Activated CD8-positive, alpha-beta T cell treated with anti-CD3 and anti-CD28 coated beads for 36 hours (primary cell): ENCODE measurements at regions not wholly inside any gene's neighbourhood (a gene's known extent, or its start where the extent isn't known, plus 50 kb on each side); places are given as distances from the start of the nearest gene placed in this dataset.

Source experiments
- ATAC-seq: fragments of 200-7000 bp; cut with Tn5 transposase; one replicate; pipeline ENCODE4 v1.10.0; 2021; ENCODE audit warnings: mild to moderate bottlenecking, moderate library complexity
- CTCF ChIA-PET: fragments of 350-600 bp; sonication (Branson Sonifier 250); formaldehyde crosslinking; loops from one replicate; lab custom pipeline; 2021; ENCODE audit warnings: antibody characterized with exemption; lab: Charles Lee
- POLR2A ChIA-PET: fragments of 350-600 bp; sonication (Branson Sonifier 250); formaldehyde crosslinking; loops from one replicate; lab custom pipeline; 2021; ENCODE audit warnings: antibody characterized with exemption; lab: Charles Lee
- DNase-seq: peaks from one replicate; pipeline ENCODE4 v3.0.0-alpha.2; 2020
- H3K27ac Mint-ChIP-seq: one replicate; pipeline ENCODE4 v1.8.0; 2021; ENCODE audit warnings: mild to moderate bottlenecking, mixed read lengths
- H3K27me3 Mint-ChIP-seq: one replicate; pipeline ENCODE4 v1.8.0; 2021; ENCODE audit warnings: mixed read lengths
- H3K36me3 Mint-ChIP-seq: one replicate; pipeline ENCODE4 v1.8.0; 2021; ENCODE audit warnings: low read depth, mixed read lengths
- H3K4me1 Mint-ChIP-seq: one replicate; pipeline ENCODE4 v1.8.0; 2021; ENCODE audit warnings: low read depth, mixed read lengths
- H3K4me3 Mint-ChIP-seq: one replicate; pipeline ENCODE4 v1.8.0; 2021; ENCODE audit warnings: mild to moderate bottlenecking, moderate library complexity, mixed read lengths
- H3K9me3 Mint-ChIP-seq: one replicate; pipeline ENCODE4 v1.8.0; 2021; ENCODE audit warnings: mixed read lengths
- intact Hi-C: fragments of 100-400 bp; cut with micrococcal nuclease; formaldehyde crosslinking; loops from one replicate; pipeline ENCODE4 v1.10.0; 2022
- TF ChIP-seq, protein P1 (sequence below): fragments of 200-600 bp; IDR thresholded peaks from one replicate; pipeline ENCODE4 v1.8.0; 2022; ENCODE audit warnings: antibody characterized with exemption, mild to moderate bottlenecking

GRCh38 chr15:85858586-85859375, 64.1 kb upstream of the KLHL25 start:
- ChIA-PET POLR2A (no interaction called here), CTCF (interaction anchor here (0.8 to 2.0 kb wide), 15 partner anchors 8 to 234 kb away, joined by 3 to 6 read pairs (median 4); no protein-coding TSS in a partner anchor)
- DNase-seq (peak; percentile 83), ATAC-seq (peak; percentile 95)
- peaks cover 4% of the 10 kb centered on the region for H3K4me1 Mint-ChIP-seq
- no peaks in the 10 kb centered on the region for H3K9me3 Mint-ChIP-seq
- intact Hi-C loops, result no loop called here
- H3K36me3 Mint-ChIP-seq, result no peaks in the 10 kb centered on the region
- H3K27ac Mint-ChIP-seq, result no peak overlapping the region
- H3K4me3 Mint-ChIP-seq, result peak overlapping the region; percentile 31
- TF ChIP-seq, protein P1, sequence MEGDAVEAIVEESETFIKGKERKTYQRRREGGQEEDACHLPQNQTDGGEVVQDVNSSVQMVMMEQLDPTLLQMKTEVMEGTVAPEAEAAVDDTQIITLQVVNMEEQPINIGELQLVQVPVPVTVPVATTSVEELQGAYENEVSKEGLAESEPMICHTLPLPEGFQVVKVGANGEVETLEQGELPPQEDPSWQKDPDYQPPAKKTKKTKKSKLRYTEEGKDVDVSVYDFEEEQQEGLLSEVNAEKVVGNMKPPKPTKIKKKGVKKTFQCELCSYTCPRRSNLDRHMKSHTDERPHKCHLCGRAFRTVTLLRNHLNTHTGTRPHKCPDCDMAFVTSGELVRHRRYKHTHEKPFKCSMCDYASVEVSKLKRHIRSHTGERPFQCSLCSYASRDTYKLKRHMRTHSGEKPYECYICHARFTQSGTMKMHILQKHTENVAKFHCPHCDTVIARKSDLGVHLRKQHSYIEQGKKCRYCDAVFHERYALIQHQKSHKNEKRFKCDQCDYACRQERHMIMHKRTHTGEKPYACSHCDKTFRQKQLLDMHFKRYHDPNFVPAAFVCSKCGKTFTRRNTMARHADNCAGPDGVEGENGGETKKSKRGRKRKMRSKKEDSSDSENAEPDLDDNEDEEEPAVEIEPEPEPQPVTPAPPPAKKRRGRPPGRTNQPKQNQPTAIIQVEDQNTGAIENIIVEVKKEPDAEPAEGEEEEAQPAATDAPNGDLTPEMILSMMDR, result peak; percentile 87
- peaks cover 22% of the 10 kb centered on the region for H3K27me3 Mint-ChIP-seq

DNA sequence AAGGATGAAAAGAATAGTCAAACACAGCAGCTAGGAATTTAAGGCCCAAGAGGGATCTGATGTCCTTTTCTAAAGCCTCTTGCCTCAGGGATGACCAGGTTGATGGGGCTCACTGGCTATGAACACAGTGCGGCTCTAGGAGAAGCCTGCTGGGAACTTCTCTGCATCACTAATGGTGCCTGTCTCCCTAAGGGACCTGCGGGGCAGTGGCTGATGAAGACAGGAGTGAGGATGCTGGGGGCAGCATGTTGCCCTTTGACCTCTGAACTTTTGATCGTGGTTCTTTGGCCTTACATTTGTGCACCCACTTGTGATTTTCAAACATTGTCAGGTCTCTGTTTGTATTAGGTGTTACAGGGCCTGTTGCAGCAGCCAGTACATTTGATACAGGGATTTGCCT, 64.9 kb upstream of the KLHL25 start:
- no peak overlapping the region for H3K4me3 Mint-ChIP-seq
- H3K27ac Mint-ChIP-seq, result no peak overlapping the region
- CTCF ChIA-PET, result interaction anchor here (0.8 to 2.0 kb wide), 6 partner anchors 9 to 38 kb away, joined by 3 to 6 read pairs (median 4); no protein-coding TSS in a partner anchor
- H3K9me3 Mint-ChIP-seq, result no peaks in the 10 kb centered on the region
- no peaks in the 10 kb centered on the region for H3K36me3 Mint-ChIP-seq
- H3K4me1 Mint-ChIP-seq, result peaks cover 4% of the 10 kb centered on the region
- POLR2A ChIA-PET, result no interaction called here
- intact Hi-C loops, result no loop called here
- no peak for DNase-seq
- no peak for ATAC-seq
- peaks cover 17% of the 10 kb centered on the region for H3K27me3 Mint-ChIP-seq
- TF ChIP-seq, protein P1, result no peak

DNA sequence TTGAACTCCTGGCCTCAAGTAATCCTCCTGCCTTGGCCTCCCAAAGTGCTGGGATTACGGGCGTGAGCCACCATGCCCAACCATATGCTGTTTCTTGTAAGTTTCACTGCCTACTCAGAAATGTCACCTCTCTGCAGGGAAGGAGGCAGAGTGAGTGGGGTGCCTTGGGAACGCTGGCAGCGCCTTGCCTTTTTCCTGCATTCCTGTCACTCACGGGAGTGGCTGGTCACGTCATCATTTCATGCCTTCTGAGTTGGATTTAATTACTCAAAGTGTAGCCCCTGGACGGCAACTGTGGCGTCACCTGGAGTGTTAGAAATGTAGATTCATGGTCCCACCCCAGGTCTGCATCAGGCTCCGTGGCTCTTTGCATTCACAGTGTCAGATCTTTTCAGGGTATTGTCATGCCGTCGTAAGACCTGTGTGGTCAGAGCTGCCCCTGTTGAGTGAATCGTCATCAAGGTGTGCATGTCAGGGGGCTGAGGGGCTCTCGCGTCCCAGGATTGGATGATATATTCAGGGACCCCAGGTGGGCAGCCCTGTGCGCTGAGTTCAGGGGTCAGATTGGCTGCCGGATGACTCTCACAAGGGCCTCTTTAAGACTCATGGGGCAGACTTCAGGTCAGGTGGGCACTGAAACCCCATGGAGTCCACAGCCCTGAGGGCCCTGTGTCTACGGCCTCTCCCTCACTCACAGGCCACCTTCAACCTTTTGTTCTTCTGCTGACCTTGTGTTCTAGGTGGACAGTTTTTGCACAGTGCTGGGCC, 65.9 kb upstream of the KLHL25 start:
- ChIA-PET CTCF (interaction anchor here (1.4 to 2.0 kb wide), 3 partner anchors 8 to 55 kb away, joined by 4 to 6 read pairs (median 4); no protein-coding TSS in a partner anchor), POLR2A (interaction anchor here (0.6 kb wide), 1 partner anchor 295 kb away, joined by 3 read pairs; no protein-coding TSS in a partner anchor)
- no peak overlapping the region for H3K4me3 Mint-ChIP-seq
- H3K9me3 Mint-ChIP-seq, result no peaks in the 10 kb centered on the region
- intact Hi-C loops, result no loop called here
- ATAC-seq (no peak), DNase-seq (no peak)
- TF ChIP-seq, protein P1, result no peak
- H3K27me3 Mint-ChIP-seq, result peaks cover 16% of the 10 kb centered on the region
- H3K4me1 Mint-ChIP-seq, result peaks cover 4% of the 10 kb centered on the region
- H3K27ac Mint-ChIP-seq, result no peak overlapping the region
- no peaks in the 10 kb centered on the region for H3K36me3 Mint-ChIP-seq

DNA sequence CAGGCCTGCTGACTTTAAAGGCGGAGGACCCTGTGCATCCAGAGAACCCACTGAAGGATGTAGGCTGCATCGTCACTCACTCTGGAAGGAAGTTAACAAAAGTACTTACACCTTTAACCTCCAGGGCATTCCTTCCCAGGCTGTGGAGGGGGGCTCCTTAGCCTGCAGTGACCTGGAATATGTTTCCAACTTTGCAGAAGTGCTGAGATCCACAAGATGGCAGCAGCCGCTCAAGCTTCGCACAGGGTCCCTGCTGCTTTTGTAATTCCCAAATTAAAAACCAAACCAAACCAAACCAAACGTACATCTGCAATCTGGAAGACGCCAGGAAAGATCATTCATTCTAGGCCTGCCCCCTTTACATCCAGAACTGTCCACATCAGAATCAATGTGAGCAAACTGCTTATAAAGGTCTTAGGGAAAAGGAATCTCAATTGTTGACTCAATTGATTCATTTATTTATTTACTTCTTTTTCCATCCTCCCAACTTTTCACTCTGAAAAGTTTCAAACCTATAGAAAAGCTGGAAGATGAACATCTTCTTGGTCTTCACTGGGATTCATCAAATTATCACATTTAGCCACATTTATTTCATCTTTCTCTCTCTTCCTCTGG, 70.5 kb upstream of the KLHL25 start:
- Mint-ChIP-seq H3K9me3 (no peaks in the 10 kb centered on the region), H3K27me3 (peaks cover 3% of the 10 kb centered on the region), H3K36me3 (no peaks in the 10 kb centered on the region), H3K4me1 (no peaks in the 10 kb centered on the region), H3K4me3 (no peak overlapping the region), H3K27ac (no peak overlapping the region)
- ATAC-seq (no peak), DNase-seq (peak; percentile 14)
- ChIA-PET POLR2A (no interaction called here), CTCF (interaction anchor here (0.7 kb wide), 1 partner anchor 16 kb away, joined by 3 read pairs; no protein-coding TSS in a partner anchor)
- TF ChIP-seq, protein P1, result peak; percentile 44
- intact Hi-C loops, result no loop called here
